ENCODE measurements at regions not wholly inside any gene's neighbourhood (a gene's known extent, or its start where the extent isn't known, plus 50 kb on each side); places are given as distances from the start of the nearest gene placed in this dataset.

DNA sequence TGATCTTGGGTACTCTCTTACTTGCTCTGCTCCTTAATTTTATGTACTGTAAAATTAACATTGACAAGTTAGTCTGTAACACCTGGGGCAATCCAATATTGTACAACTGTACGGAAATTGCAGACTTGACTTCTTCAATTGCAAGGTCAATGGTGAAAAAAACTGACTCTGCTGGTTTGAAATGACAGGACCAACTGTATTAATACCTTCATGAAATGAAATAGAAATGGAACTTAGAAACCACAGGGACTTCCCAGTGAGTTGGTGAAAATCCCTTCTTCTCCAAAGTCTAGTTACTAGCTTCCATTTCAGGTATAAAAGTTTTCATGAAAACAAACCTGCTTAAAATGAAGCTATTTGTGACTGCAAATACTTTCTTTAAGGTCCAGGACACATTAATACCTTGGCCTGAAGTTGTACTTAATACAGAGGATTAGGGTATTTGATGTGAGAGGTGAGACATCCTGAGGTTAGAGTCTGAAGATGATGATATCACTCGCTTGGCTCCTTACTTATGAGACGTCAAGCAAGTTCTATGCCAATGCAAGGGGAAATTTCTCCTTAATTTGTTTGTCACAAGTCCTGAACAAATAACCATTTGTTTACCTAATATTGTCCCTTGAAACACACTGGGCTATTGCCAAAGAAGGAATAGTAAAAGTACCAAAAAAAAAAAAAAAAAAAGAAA lies 226.2 kb upstream of the TP63 start:
- intact Hi-C loops (cut with DNase I, micrococcal nuclease) = no loop called here
- ATAC-seq = no peak
- H3K36me3 ChIP-seq (ENCODE audit: low read depth) = no peaks in the 10 kb centered on the region
- H3K4me1 ChIP-seq (ENCODE audit: low read depth) = no peaks in the 10 kb centered on the region
- TF ChIP-seq, protein P1, sequence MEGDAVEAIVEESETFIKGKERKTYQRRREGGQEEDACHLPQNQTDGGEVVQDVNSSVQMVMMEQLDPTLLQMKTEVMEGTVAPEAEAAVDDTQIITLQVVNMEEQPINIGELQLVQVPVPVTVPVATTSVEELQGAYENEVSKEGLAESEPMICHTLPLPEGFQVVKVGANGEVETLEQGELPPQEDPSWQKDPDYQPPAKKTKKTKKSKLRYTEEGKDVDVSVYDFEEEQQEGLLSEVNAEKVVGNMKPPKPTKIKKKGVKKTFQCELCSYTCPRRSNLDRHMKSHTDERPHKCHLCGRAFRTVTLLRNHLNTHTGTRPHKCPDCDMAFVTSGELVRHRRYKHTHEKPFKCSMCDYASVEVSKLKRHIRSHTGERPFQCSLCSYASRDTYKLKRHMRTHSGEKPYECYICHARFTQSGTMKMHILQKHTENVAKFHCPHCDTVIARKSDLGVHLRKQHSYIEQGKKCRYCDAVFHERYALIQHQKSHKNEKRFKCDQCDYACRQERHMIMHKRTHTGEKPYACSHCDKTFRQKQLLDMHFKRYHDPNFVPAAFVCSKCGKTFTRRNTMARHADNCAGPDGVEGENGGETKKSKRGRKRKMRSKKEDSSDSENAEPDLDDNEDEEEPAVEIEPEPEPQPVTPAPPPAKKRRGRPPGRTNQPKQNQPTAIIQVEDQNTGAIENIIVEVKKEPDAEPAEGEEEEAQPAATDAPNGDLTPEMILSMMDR (IDR thresholded peaks at IDR 0.05) = no peak
- no peak for DNase-seq
- no peaks in the 10 kb centered on the region for H3K9me3 ChIP-seq
- no peak overlapping the region for H3K4me3 ChIP-seq

DNA sequence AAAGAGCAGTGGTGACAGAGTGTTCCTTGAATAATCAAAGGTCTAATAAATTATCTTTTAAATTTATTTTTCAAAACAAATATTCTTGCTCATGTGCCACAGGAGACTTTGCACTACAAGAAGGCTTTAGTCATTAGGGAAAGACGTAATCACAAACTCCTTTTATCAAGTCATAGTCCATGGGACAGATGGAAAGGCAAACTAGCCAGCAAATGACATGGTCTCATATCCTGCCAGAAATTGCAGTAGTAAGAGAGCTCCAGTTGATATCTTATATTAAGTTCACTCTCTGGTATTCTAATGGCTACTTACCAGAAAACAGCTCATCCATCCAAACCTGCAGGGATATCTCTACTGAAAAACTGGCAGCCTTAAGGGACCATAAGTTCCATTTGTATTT lies 225.0 kb upstream of the TP63 start:
- ATAC-seq (no peak), DNase-seq (no peak)
- H3K36me3 ChIP-seq (ENCODE audit: low read depth) = no peaks in the 10 kb centered on the region
- H3K4me3 ChIP-seq = no peak overlapping the region
- H3K4me1 ChIP-seq (ENCODE audit: low read depth) = no peaks in the 10 kb centered on the region
- intact Hi-C loops (cut with DNase I, micrococcal nuclease) = no loop called here
- TF ChIP-seq, protein P1 (IDR thresholded peaks at IDR 0.05) = no peak
- H3K9me3 ChIP-seq = no peaks in the 10 kb centered on the region

DNA sequence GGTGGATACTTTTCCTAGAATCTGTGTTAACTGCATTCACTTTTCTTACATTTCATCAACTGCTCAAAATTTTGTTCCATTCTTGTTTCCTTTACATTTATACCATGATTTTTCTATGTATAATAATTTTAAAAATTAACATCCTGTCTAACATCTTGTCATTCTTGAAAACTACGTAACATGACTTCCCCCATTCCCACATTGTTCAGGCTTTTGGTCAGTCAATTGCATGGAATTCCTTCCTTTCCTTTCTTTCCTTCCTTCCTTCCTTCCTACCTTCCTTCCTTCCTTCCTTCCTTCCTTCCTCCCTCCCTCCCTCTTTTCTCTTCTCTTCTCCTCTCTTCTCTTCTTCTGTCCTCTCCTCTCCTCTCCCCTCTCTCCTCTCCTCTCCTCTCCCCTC lies 220.7 kb upstream of the TP63 start:
- TF ChIP-seq, protein P1 (IDR thresholded peaks at IDR 0.05) = no peak
- Histone ChIP-seq H3K4me1 (ENCODE audit: low read depth) (no peaks in the 10 kb centered on the region), H3K36me3 (ENCODE audit: low read depth) (no peaks in the 10 kb centered on the region), H3K9me3 (no peaks in the 10 kb centered on the region), H3K4me3 (no peak overlapping the region)
- ATAC-seq = no peak
- intact Hi-C loops (cut with DNase I, micrococcal nuclease) = no loop called here
- no peak for DNase-seq

DNA sequence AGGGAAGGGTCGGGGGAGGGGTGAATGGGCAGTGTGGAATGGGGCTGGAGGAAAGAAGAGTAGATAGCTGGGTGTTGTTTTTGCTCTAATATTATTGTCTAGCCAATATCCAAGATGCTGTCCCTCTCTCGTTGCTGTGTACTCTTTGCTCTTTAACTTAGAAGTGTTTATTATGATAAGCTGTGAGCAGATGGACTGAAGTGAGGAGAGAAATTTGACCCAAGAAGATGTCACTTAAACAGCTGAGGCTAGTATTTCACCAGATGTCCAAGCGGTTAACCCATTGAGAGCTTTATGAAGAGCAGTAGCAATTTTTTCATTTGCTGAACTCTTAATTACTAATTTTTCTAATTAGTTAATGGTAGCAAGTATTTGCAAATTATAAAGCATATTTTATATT lies 212.2 kb upstream of the TP63 start:
- ATAC-seq (no peak), DNase-seq (no peak)
- H3K4me3 ChIP-seq = no peak overlapping the region
- no peaks in the 10 kb centered on the region for H3K9me3 ChIP-seq
- intact Hi-C loops (cut with DNase I, micrococcal nuclease) = no loop called here
- H3K4me1 ChIP-seq (ENCODE audit: low read depth) = no peaks in the 10 kb centered on the region
- no peaks in the 10 kb centered on the region for H3K36me3 ChIP-seq (ENCODE audit: low read depth)
- TF ChIP-seq, protein P1 (IDR thresholded peaks at IDR 0.05) = no peak

DNA sequence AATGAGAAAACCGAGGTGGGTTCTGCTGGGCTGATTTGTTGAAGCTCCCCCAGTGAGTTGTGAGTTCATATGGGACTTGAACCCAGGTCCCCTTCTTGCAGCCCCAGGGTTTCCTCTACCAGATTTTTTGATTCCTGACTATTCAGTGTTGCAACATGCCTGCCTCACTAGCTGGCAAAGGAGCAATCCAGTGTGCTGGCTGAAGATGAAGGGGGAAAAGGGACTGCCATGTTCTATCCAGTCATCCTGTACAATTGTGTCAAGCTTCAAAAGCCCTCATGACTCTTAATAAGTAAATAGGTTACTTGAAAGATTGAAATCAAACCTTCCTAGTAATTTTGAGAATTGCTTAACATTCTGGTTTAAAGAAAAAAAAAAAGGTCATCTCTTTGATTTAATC lies 211.5 kb upstream of the TP63 start:
- TF ChIP-seq, protein P1 (IDR thresholded peaks at IDR 0.05) = no peak
- no peaks in the 10 kb centered on the region for H3K9me3 ChIP-seq
- H3K4me3 ChIP-seq = no peak overlapping the region
- H3K36me3 ChIP-seq (ENCODE audit: low read depth) = no peaks in the 10 kb centered on the region
- H3K4me1 ChIP-seq (ENCODE audit: low read depth) = no peaks in the 10 kb centered on the region
- ATAC-seq (no peak), DNase-seq (no peak)
- intact Hi-C loops (cut with DNase I, micrococcal nuclease) = no loop called here

DNA sequence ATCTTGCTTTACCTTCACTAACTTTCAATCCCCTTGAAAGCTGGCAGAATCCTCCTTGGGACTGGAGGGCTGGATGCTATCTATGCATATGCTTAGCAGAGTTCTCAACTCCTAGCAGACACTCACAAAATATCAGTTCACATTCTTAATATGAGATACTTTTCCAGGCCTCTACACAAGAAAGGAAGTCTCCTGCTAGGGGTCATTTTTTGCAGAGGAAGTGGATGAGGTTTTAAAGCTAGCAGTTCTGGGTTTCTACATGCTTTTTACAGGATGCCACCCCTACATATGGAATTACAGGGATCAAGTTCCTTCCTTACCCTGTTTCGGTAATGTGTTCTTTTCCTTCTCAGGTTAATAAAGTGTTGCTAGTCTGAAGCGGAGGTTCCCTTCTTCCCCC lies 206.3 kb upstream of the TP63 start:
- no peak overlapping the region for H3K4me3 ChIP-seq
- no peaks in the 10 kb centered on the region for H3K4me1 ChIP-seq (ENCODE audit: low read depth)
- intact Hi-C loops (cut with DNase I, micrococcal nuclease) = no loop called here
- ATAC-seq (no peak), DNase-seq (no peak)
- H3K36me3 ChIP-seq (ENCODE audit: low read depth) = no peaks in the 10 kb centered on the region
- H3K9me3 ChIP-seq = no peaks in the 10 kb centered on the region
- TF ChIP-seq, protein P1 (IDR thresholded peaks at IDR 0.05) = no peak
